Hepatocyte (in vitro differentiated cells): ENCODE measurements at regions not wholly inside any gene's neighbourhood (a gene's known extent, or its start where the extent isn't known, plus 50 kb on each side); places are given as distances from the start of the nearest gene placed in this dataset.

Experiments
- DNase-seq: peaks from one replicate; pipeline ENCODE4 v3.0.0-alpha.2; 2016; ENCODE audit warnings: low spot score
- H2AFZ ChIP-seq: fragments of 200-600 bp; sonication (generic); 2 replicates; pipeline ENCODE4 v1.6.0; 2016; ENCODE audit warnings: antibody characterized with exemption, mild to moderate bottlenecking
- H3K27ac ChIP-seq: fragments of 200-600 bp; sonication (generic); 2 replicates; pipeline ENCODE4 v1.5.1; 2016; ENCODE audit warnings: mild to moderate bottlenecking
- H3K27me3 ChIP-seq: fragments of 200-600 bp; sonication (generic); 2 replicates; pipeline ENCODE4 v1.6.1; 2016
- H3K36me3 ChIP-seq: fragments of 200-600 bp; sonication (generic); replicated peaks from 2 replicates; pipeline ENCODE4 v1.5.1; 2016; ENCODE audit warnings: low read depth; ENCODE audit not compliant: insufficient read depth
- H3K4me1 ChIP-seq: fragments of 200-600 bp; sonication (generic); 2 replicates; pipeline ENCODE4 v1.5.1; 2016; ENCODE audit warnings: mild to moderate bottlenecking, moderate library complexity; ENCODE audit not compliant: insufficient read depth
- H3K4me2 ChIP-seq: fragments of 200-600 bp; sonication (generic); 2 replicates; pipeline ENCODE4 v1.6.0; 2016
- H3K4me3 ChIP-seq: fragments of 200-600 bp; sonication (generic); 2 replicates; pipeline ENCODE4 v1.5.1; 2016; ENCODE audit warnings: mild to moderate bottlenecking
- H3K79me2 ChIP-seq: fragments of 200-600 bp; sonication (generic); 2 replicates; pipeline ENCODE4 v1.6.0; 2017; ENCODE audit warnings: mild to moderate bottlenecking
- H3K9me2 ChIP-seq: fragments of 200-600 bp; sonication (generic); replicated peaks from 2 replicates; pipeline ENCODE4 v1.6.0; 2017; ENCODE audit warnings: mild to moderate bottlenecking; ENCODE audit not compliant: insufficient read depth
- H3K9me3 ChIP-seq: fragments of 200-600 bp; sonication (generic); 2 replicates; pipeline ENCODE4 v1.5.1; 2016; ENCODE audit warnings: low read depth, mild to moderate bottlenecking
- H4K20me1 ChIP-seq: fragments of 200-600 bp; sonication (generic); 2 replicates; pipeline ENCODE4 v1.6.0; 2016; ENCODE audit warnings: mild to moderate bottlenecking; ENCODE audit not compliant: insufficient read depth, poor library complexity, severe bottlenecking
- EZH2 ChIP-seq: fragments of 200-600 bp; sonication (generic); IDR thresholded peaks from 2 replicates; pipeline ENCODE4 v1.6.1; 2016; ENCODE audit warnings: antibody characterized with exemption, mild to moderate bottlenecking, borderline replicate concordance
- EZH2phosphoT487 ChIP-seq: fragments of 200-600 bp; sonication (generic); IDR thresholded peaks from one replicate; pipeline ENCODE4 v1.6.1; 2018; ENCODE audit warnings: antibody characterized with exemption, mild to moderate bottlenecking, low read depth, moderate library complexity; ENCODE audit not compliant: unreplicated experiment, severe bottlenecking
- WGBS: methylation state at CpG from one replicate; pipeline ENCODE4 v1.1.6; 2016; ENCODE audit warnings: low lambda C conversion rate; ENCODE audit errors: missing lambda C conversion rate; 5-methylcytosine and 5-hydroxymethylcytosine counted together
- TF ChIP-seq, protein P1 (sequence below): fragments of 200-600 bp; sonication (generic); IDR thresholded peaks from 2 replicates; pipeline ENCODE4 v1.5.1; 2016; ENCODE audit warnings: antibody characterized with exemption, mild to moderate bottlenecking; ENCODE audit not compliant: poor library complexity

DNA sequence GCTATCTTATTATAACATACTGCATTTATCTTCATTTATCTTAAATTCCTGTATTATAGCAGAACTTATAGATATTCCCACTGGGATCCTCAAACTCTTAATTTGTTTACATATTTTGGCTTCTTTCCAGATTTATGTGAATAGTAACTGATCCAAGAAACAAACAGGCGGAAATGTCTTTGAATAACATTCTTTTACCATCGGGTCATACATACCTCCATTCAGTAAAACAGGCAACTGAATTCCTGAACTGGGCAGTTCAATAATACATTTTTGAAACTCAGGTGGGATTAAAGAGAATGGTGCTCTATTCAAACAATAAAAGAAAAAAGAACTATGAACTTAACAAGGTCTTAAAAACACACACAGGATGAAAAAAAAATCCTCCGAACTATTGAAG lies 337.4 kb downstream of the CRPPA start:
- H2AFZ ChIP-seq, result no peak overlapping the region
- H4K20me1 ChIP-seq, result no peaks in the 10 kb centered on the region
- H3K36me3 ChIP-seq, result no peaks in the 10 kb centered on the region
- peak overlapping the region; percentile 14 for H3K27ac ChIP-seq
- no peaks in the 10 kb centered on the region for H3K27me3 ChIP-seq
- no peak overlapping the region for H3K4me2 ChIP-seq
- no peak overlapping the region for H3K4me3 ChIP-seq
- 33% methylated on average over 3 of the region's 3 CpGs for WGBS
- H3K9me3 ChIP-seq, result no peaks in the 10 kb centered on the region
- no peak for DNase-seq
- TF ChIP-seq EZH2phosphoT487, result no peak
- no peaks in the 10 kb centered on the region for H3K9me2 ChIP-seq
- no peaks in the 10 kb centered on the region for H3K79me2 ChIP-seq
- no peaks in the 10 kb centered on the region for H3K4me1 ChIP-seq

DNA sequence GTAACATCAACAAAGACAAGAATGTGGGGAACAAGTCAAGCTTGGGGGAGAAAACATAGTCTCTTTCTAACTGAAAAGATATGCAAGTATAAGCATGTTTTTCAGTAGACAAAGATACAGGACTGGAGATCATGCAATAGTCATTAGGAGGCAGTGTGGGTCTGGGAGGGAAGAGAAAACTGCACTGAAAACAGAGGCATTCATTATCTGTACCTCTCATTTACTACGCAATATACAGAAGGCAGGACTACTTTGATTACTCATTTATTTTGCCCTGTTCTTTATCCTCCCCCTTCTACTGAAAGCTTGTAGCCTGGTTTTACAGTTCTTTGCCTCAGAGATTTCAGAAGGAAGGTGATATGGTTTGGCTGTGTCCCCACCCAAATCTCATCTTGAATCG lies 341.2 kb downstream of the CRPPA start:
- Histone ChIP-seq H3K79me2 (no peaks in the 10 kb centered on the region), H3K4me3 (no peak overlapping the region), H3K36me3 (no peaks in the 10 kb centered on the region), H4K20me1 (no peaks in the 10 kb centered on the region), H3K4me2 (no peak overlapping the region), H3K9me2 (no peaks in the 10 kb centered on the region), H2AFZ (no peak overlapping the region), H3K27me3 (no peaks in the 10 kb centered on the region), H3K4me1 (no peaks in the 10 kb centered on the region), H3K27ac (no peak overlapping the region), H3K9me3 (no peaks in the 10 kb centered on the region)
- DNase-seq, result no peak
- TF ChIP-seq EZH2, result no peak
- TF ChIP-seq, protein P1, sequence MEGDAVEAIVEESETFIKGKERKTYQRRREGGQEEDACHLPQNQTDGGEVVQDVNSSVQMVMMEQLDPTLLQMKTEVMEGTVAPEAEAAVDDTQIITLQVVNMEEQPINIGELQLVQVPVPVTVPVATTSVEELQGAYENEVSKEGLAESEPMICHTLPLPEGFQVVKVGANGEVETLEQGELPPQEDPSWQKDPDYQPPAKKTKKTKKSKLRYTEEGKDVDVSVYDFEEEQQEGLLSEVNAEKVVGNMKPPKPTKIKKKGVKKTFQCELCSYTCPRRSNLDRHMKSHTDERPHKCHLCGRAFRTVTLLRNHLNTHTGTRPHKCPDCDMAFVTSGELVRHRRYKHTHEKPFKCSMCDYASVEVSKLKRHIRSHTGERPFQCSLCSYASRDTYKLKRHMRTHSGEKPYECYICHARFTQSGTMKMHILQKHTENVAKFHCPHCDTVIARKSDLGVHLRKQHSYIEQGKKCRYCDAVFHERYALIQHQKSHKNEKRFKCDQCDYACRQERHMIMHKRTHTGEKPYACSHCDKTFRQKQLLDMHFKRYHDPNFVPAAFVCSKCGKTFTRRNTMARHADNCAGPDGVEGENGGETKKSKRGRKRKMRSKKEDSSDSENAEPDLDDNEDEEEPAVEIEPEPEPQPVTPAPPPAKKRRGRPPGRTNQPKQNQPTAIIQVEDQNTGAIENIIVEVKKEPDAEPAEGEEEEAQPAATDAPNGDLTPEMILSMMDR, result peak; percentile 11
- 93% methylated on average over 2 of the region's 2 CpGs for WGBS

DNA sequence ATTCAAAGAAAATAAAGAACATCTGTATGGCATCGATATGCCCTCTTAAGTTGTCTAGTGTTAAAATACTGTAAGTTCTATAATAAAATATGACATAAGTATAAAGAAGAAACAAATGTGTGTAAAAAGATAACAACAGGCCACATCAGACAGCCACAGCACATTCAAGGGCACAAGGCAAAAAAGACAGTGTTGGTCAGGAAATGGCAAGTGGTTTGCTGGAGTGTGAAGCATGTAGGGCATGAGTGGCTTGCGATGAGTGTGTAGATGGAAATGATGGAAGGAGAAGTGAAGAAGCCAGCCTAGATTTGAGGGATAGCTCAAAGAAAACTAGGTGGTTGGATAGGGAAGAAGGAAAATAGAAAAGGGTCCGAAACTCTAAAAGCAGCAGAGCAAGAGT lies 341.6 kb downstream of the CRPPA start:
- H3K27me3 ChIP-seq, result no peaks in the 10 kb centered on the region
- no peaks in the 10 kb centered on the region for H3K9me2 ChIP-seq
- H3K79me2 ChIP-seq, result no peaks in the 10 kb centered on the region
- no peak overlapping the region for H3K4me2 ChIP-seq
- TF ChIP-seq EZH2 (no peak), EZH2phosphoT487 (no peak)
- TF ChIP-seq, protein P1, result no peak
- no peak overlapping the region for H3K27ac ChIP-seq
- DNase-seq, result no peak
- no peaks in the 10 kb centered on the region for H4K20me1 ChIP-seq
- no peak overlapping the region for H2AFZ ChIP-seq
- no peaks in the 10 kb centered on the region for H3K36me3 ChIP-seq
- no peak overlapping the region for H3K4me3 ChIP-seq
- 91% methylated on average over 3 of the region's 3 CpGs for WGBS
- no peaks in the 10 kb centered on the region for H3K4me1 ChIP-seq
- H3K9me3 ChIP-seq, result no peaks in the 10 kb centered on the region

DNA sequence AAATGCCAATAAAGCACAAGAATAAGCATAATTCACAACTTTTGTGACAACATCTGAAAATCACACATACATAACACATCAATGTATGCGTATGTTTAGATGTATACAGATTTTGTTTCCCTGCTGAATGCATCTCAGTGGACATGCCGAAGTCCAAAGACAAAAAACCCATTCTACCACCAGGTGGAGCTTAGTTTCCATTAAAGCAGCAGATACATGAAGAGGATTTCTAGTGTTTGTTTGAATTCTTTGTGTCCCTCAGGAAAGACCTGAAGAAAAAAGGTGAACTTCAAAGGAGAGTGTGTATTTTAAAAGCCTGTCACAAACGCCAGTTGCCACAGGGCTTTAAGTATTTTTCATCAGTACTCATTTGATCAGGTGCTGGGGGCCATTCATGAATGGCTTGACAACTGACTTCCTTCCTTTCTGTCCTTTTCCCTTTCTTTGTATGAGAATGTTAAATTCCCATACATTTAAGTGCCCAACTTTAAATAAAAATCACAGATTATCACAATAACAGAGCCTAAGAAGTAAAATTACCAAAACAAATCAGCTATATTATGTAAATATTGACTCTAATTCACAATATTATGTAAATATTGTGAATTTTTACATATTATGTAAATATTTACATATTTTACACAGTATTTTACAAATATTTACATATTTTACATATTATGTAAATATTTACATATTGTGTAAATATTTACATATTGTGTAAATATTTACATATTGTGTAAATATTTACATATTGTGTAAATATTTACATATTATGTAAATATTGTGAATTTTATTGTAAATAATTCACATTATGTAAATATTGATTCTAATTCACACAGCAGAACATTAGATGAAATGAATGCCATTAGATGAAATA lies 343.0 kb downstream of the CRPPA start:
- Histone ChIP-seq H3K4me3 (no peak overlapping the region), H4K20me1 (no peaks in the 10 kb centered on the region), H3K4me1 (no peaks in the 10 kb centered on the region), H3K9me2 (no peaks in the 10 kb centered on the region), H3K4me2 (no peak overlapping the region), H2AFZ (no peak overlapping the region), H3K79me2 (no peaks in the 10 kb centered on the region), H3K27me3 (no peaks in the 10 kb centered on the region), H3K9me3 (no peaks in the 10 kb centered on the region), H3K27ac (peak overlapping the region; percentile 7), H3K36me3 (no peaks in the 10 kb centered on the region)
- TF ChIP-seq, protein P1, result peak; percentile 80
- TF ChIP-seq EZH2 (no peak), EZH2phosphoT487 (no peak)
- peak; percentile 76 for DNase-seq
- WGBS, result 16% methylated on average over 3 of the region's 3 CpGs
